ENCODE measurements at regions not wholly inside any gene's neighbourhood (a gene's known extent, or its start where the extent isn't known, plus 50 kb on each side); places are given as distances from the start of the nearest gene placed in this dataset.

DNA sequence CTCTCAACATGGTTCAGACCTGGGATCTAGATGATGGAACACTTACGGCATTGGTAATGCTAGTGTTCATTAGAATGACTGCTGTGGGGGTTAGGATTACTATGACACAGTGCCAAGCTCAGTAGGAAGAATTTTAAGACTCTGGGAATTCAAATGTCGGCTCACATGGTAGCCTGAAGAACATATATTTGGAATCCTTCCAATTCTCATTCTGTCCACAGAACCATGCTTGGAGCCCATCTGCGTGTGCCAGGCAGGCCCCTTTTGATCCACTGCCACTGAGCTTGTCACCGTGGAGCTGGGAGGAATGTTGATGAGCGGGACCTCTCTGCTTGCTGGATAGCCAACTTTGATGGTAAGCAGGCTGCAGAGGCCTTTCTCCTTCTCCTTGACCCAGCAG lies 322.0 kb upstream of the SOX11 start:
- H3K4me3 ChIP-seq (ENCODE audit: low read depth, low read length): no peak overlapping the region
- no peak for DNase-seq (ENCODE audit: low read depth)
- TF ChIP-seq, protein P1, sequence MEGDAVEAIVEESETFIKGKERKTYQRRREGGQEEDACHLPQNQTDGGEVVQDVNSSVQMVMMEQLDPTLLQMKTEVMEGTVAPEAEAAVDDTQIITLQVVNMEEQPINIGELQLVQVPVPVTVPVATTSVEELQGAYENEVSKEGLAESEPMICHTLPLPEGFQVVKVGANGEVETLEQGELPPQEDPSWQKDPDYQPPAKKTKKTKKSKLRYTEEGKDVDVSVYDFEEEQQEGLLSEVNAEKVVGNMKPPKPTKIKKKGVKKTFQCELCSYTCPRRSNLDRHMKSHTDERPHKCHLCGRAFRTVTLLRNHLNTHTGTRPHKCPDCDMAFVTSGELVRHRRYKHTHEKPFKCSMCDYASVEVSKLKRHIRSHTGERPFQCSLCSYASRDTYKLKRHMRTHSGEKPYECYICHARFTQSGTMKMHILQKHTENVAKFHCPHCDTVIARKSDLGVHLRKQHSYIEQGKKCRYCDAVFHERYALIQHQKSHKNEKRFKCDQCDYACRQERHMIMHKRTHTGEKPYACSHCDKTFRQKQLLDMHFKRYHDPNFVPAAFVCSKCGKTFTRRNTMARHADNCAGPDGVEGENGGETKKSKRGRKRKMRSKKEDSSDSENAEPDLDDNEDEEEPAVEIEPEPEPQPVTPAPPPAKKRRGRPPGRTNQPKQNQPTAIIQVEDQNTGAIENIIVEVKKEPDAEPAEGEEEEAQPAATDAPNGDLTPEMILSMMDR (conservative IDR thresholded peaks at IDR 0.05; ENCODE audit: low read depth, low read length): no peak

DNA sequence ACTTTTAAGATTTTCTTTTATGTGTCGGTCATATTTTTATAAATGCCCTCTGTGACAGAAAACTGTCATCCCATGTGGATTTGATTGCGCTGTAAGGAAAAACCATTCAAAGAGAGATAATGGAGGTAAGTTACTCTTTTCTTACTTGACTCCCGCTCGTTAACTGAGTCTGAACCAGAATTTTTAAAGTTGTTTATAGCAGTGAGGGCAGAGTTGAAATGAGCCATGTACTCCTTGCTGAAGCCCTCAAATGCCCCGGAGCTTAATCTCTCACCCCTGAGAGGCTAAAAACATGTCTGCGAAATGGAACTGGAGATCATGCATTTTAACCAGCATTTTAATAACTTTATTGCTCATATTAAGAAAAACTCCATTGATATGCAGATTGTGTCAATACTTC lies 320.0 kb upstream of the SOX11 start:
- DNase-seq (ENCODE audit: low read depth): no peak
- TF ChIP-seq, protein P1 (conservative IDR thresholded peaks at IDR 0.05; ENCODE audit: low read depth, low read length): no peak
- no peak overlapping the region for H3K4me3 ChIP-seq (ENCODE audit: low read depth, low read length)

DNA sequence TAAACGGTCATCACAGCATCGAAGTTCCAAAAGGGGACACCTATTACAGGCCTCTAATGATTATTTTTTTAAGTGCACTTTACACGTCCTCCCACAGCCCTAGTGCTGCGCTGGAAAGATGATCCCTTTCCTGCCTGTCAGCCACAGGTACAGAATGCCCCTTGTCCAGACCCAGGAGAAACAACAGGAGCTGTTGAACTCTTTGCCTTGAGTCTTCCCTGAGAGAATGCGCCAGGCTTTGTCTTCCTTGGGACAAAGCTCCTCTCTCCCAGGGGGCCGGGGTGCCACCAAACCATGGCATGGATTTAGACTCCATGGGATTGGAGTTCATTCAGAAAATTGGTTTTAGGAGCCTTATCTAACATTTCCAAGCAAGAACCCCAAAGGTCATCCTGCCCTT lies 319.0 kb upstream of the SOX11 start:
- TF ChIP-seq, protein P1 (conservative IDR thresholded peaks at IDR 0.05; ENCODE audit: low read depth, low read length): no peak
- no peak overlapping the region for H3K4me3 ChIP-seq (ENCODE audit: low read depth, low read length)
- DNase-seq (ENCODE audit: low read depth): peak; percentile 15

DNA sequence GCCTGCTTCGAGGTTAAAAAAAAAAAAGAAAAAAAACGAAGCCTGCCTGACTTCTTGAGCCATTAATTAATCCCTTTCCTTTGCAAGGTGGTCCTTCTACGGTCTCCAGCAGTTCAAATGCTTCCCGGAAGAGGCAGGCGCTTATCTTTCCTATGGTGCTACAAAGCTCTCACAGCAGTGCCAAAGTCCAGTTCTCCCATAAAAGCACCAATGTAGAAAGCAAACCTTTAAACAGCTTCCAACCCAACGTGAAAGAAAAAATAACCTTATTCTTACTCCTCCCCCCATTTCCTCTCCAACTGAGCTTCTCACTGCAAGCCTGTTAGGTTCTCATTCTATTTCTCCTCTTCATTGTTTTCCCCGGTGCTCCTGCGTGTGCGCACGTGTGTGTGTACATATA lies 317.4 kb upstream of the SOX11 start:
- TF ChIP-seq, protein P1 (conservative IDR thresholded peaks at IDR 0.05; ENCODE audit: low read depth, low read length): no peak
- H3K4me3 ChIP-seq (ENCODE audit: low read depth, low read length): no peak overlapping the region
- DNase-seq (ENCODE audit: low read depth): no peak

DNA sequence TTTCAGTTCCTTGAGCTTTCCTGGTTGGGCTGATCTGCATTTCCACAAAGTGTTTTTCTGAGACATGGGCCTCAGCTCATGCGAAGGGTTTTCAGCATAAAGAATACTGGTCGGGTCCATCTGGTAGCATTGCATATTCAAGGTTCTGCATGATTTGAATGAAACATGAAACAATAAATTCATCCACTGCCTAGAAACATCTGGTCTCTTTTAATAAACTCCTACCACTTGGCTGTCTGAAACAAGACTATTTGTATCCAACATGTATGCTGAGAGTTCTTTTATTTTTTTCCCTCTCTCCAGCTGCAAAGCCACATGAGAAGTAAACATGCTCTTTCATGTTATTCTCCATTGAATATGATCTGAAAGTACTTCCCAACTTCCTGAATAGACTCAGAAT lies 314.9 kb upstream of the SOX11 start:
- H3K4me3 ChIP-seq (ENCODE audit: low read depth, low read length): no peak overlapping the region
- no peak for DNase-seq (ENCODE audit: low read depth)
- TF ChIP-seq, protein P1 (conservative IDR thresholded peaks at IDR 0.05; ENCODE audit: low read depth, low read length): no peak

DNA sequence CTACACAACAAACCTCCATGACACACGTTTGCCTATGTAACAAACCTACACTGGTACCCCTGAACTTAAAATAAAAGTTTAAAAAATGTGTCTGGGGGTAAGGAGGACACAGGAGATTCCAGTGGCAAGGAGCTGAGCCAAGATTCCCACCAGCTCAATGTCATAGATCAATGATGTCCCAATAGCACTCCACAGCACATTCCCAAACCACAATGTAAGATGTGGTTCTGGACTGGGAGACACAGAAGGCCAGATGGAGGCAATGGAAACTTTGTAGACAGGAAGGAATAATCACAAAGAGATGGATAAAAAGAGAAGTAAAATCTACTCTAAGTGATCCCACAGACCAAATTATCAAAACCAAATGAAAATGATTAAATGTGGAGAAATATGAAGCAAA lies 312.4 kb upstream of the SOX11 start:
- no peak for DNase-seq (ENCODE audit: low read depth)
- TF ChIP-seq, protein P1 (conservative IDR thresholded peaks at IDR 0.05; ENCODE audit: low read depth, low read length): no peak
- no peak overlapping the region for H3K4me3 ChIP-seq (ENCODE audit: low read depth, low read length)

DNA sequence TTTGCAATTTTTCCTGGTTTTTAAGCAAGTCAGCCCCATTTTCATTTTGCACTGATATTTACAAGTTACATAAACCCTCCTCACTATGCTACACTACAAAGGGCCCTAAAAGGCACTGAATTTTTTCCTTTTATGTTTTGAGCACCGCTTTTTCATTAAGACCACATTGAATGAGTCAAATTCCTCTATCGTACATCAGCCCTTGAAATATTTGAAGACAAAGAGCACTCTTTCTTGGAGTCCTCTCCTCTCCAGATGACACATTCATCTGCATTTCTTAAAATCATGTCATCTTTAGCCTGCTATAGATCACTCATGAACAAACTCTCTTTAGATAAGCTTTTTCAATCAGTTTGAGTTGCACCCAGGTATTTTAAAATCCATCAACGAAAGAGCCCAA lies 306.6 kb upstream of the SOX11 start:
- DNase-seq (ENCODE audit: low read depth): no peak
- no peak overlapping the region for H3K4me3 ChIP-seq (ENCODE audit: low read depth, low read length)
- TF ChIP-seq, protein P1 (conservative IDR thresholded peaks at IDR 0.05; ENCODE audit: low read depth, low read length): no peak

Data from choroid plexus epithelial cell (primary cell).